HCT116 (cell line): ENCODE measurements at regions not wholly inside any gene's neighbourhood (a gene's known extent, or its start where the extent isn't known, plus 50 kb on each side); places are given as distances from the start of the nearest gene placed in this dataset.

Source experiments
- ATAC-seq: fragments of 200-7000 bp; cut with Tn5 transposase; 2 replicates; pipeline ENCODE4 v1.9.1; 2020; ENCODE audit warnings: mild to moderate bottlenecking, moderate library complexity
- BruUV-seq: library from RNA; stranded (reverse); fragments of 400-500 nt; replicated peaks from 2 replicates; lab custom pipeline; 2021; lab: Mats Ljungman, UMichigan
- CTCF ChIA-PET: fragments of 300-600 bp; sonication (Branson Sonifier 250); formaldehyde crosslinking; loops from one replicate; lab custom pipeline; 2021; ENCODE audit warnings: antibody characterized with exemption; lab: Charles Lee
- POLR2A ChIA-PET: fragments of 300-600, 350-600 bp; sonication (Branson Sonifier 250); formaldehyde crosslinking; loops from one replicate; lab custom pipeline; 2021; ENCODE audit warnings: antibody characterized with exemption; lab: Charles Lee
- RAD21 ChIA-PET, 2 experiments: fragments of 300-600 bp; sonication (Branson Sonifier 250); formaldehyde crosslinking; loops; one replicate each; lab custom pipeline; 2023; ENCODE audit warnings: low total read pairs in 2 of 2; ENCODE audit not compliant: uncharacterized antibody in 2 of 2, unreplicated experiment in 2 of 2, low non-redundant PET in 1 of 2; lab: Charles Lee
- DNase-seq: peaks from one replicate; pipeline ENCODE4 v3.0.0-alpha.2; 2010; ENCODE audit warnings: low read depth, low spot score
- H2AFZ ChIP-seq: fragments of 200-600 bp; shearing (Covaris generic), sonication (generic); 2 replicates; pipeline ENCODE4 v1.6.1; 2017; ENCODE audit warnings: low read depth, mixed run types, mixed read lengths, antibody characterized with exemption, low read length; ENCODE audit not compliant: poor library complexity, severe bottlenecking
- H3K27ac ChIP-seq: 2 replicates; pipeline ENCODE4 v1.5.1; 2012; ENCODE audit warnings: low read depth, low read length
- H3K27me3 ChIP-seq: fragments of 200-600 bp; sonication (generic); 2 replicates; pipeline ENCODE4 v1.6.1; 2016; ENCODE audit warnings: mixed run types, low read length, mixed read lengths; ENCODE audit not compliant: insufficient read depth
- H3K36me3 ChIP-seq, 2 experiments: fragments of 200-500 bp in 1 of 2; fragments of 200-600 bp in 1 of 2; sonication (Bioruptor generic) in 1 of 2; sonication (generic) in 1 of 2; 2 replicates each; pipeline versions ENCODE4 v1.5.1 to v1.6.1; 2014 to 2016; ENCODE audit warnings: low read length in 2 of 2, inconsistent platforms in 1 of 2, mixed read lengths in 1 of 2, mixed run types in 1 of 2; ENCODE audit not compliant: insufficient read depth in 2 of 2, control insufficient read depth in 1 of 2
- H3K4me1 ChIP-seq, 2 experiments: fragments of 200-600 bp in 1 of 2; sonication (generic) in 1 of 2; 2 replicates each; pipeline versions ENCODE4 v1.5.1 to v1.6.1; 2012 to 2017; ENCODE audit warnings: low read length in 2 of 2, inconsistent platforms in 1 of 2, mild to moderate bottlenecking in 1 of 2, mixed read lengths in 1 of 2, mixed run types in 1 of 2, moderate library complexity in 1 of 2; ENCODE audit not compliant: insufficient read depth in 2 of 2, control insufficient read depth in 1 of 2
- H3K4me2 ChIP-seq: fragments of 200-600 bp; sonication (generic); 2 replicates; pipeline ENCODE4 v1.6.1; 2017; ENCODE audit warnings: mixed run types, low read length, mixed read lengths
- H3K4me3 ChIP-seq, 2 experiments: fragments of 200-600 bp in 1 of 2; sonication (generic) in 1 of 2; replicated peaks in 1 of 2; 2 replicates each; pipeline ENCODE4 v1.5.1; 2011 to 2016; ENCODE audit warnings: low read length in 2 of 2, control low read depth in 1 of 2, low read depth in 1 of 2, mild to moderate bottlenecking in 1 of 2, mixed read lengths in 1 of 2, mixed run types in 1 of 2
- H3K79me2 ChIP-seq: fragments of 200-600 bp; sonication (generic); 2 replicates; pipeline ENCODE4 v1.6.1; 2017; ENCODE audit warnings: mild to moderate bottlenecking, mixed run types, low read length, moderate library complexity, mixed read lengths; ENCODE audit not compliant: insufficient read depth
- H3K9ac ChIP-seq: fragments of 200-600 bp; sonication (generic); 2 replicates; pipeline ENCODE4 v1.6.1; 2016; ENCODE audit warnings: low read length, mixed read lengths
- H3K9me2 ChIP-seq: fragments of 200-600 bp; sonication (generic), shearing (Covaris generic); 2 replicates; pipeline ENCODE4 v1.6.1; 2017; ENCODE audit warnings: mixed run types, mild to moderate bottlenecking, moderate library complexity; ENCODE audit not compliant: insufficient read depth
- H3K9me3 ChIP-seq, 2 experiments: fragments of 200-500 bp in 1 of 2; fragments of 200-600 bp in 1 of 2; sonication (Bioruptor generic) in 1 of 2; sonication (generic) in 1 of 2; 2 replicates each; pipeline ENCODE4 v1.6.1; 2014 to 2017; ENCODE audit warnings: low read length in 2 of 2, mixed read lengths in 2 of 2, inconsistent platforms in 1 of 2, low read depth in 1 of 2, mild to moderate bottlenecking in 1 of 2, mixed run types in 1 of 2, moderate library complexity in 1 of 2; ENCODE audit not compliant: control insufficient read depth in 1 of 2, insufficient read depth in 1 of 2
- H4K20me1 ChIP-seq: fragments of 200-600 bp; sonication (generic), shearing (Covaris generic); 2 replicates; pipeline ENCODE4 v1.6.1; 2017; ENCODE audit warnings: mixed run types, mild to moderate bottlenecking, moderate library complexity; ENCODE audit not compliant: insufficient read depth
- CBX3 ChIP-seq: IDR thresholded peaks from 2 replicates; pipeline ENCODE4 v1.6.1; 2012; ENCODE audit warnings: low read depth
- CEBPB ChIP-seq: IDR thresholded peaks from 2 replicates; pipeline ENCODE4 v1.6.1; 2012; ENCODE audit warnings: low read depth
- CTCF ChIP-seq, 3 experiments: fragments of 200-600 bp in 1 of 3; sonication (generic) in 1 of 3; IDR thresholded peaks in 2 of 3; conservative IDR thresholded peaks in 1 of 3; 2 replicates each; pipeline ENCODE4 v1.5.1; 2012 to 2017; ENCODE audit warnings: low read depth in 2 of 3, low read length in 2 of 3, antibody characterized with exemption in 1 of 3, borderline replicate concordance in 1 of 3, control low read depth in 1 of 3, mild to moderate bottlenecking in 1 of 3, mixed read lengths in 1 of 3, mixed run types in 1 of 3, moderate library complexity in 1 of 3; ENCODE audit not compliant: insufficient read depth in 1 of 3
- EZH2phosphoT487 ChIP-seq: fragments of 200-600 bp; IDR thresholded peaks from 2 replicates; pipeline ENCODE4 v1.6.1; 2018; ENCODE audit warnings: antibody characterized with exemption, borderline replicate concordance
- POLR2A ChIP-seq: IDR thresholded peaks from 2 replicates; pipeline ENCODE4 v1.7.0; 2011; ENCODE audit warnings: borderline replicate concordance; ENCODE audit not compliant: insufficient read depth, insufficient read length; ENCODE audit errors: extremely low read depth
- REST ChIP-seq: IDR thresholded peaks from 2 replicates; pipeline ENCODE4 v1.6.1; 2012; ENCODE audit warnings: low read depth
- SIN3A ChIP-seq: IDR thresholded peaks from 2 replicates; pipeline ENCODE4 v1.6.1; 2012; ENCODE audit warnings: low read depth
- SP1 ChIP-seq: IDR thresholded peaks from 2 replicates; pipeline ENCODE4 v1.6.1; 2012; ENCODE audit warnings: low read depth
- TCF7L2 ChIP-seq: IDR thresholded peaks from 2 replicates; pipeline ENCODE4 v1.7.0; 2011; ENCODE audit warnings: borderline replicate concordance, inconsistent platforms; ENCODE audit not compliant: insufficient read depth, insufficient read length; ENCODE audit errors: extremely low read depth
- ZBTB33 ChIP-seq: IDR thresholded peaks from 2 replicates; pipeline ENCODE4 v1.6.1; 2011; ENCODE audit warnings: mild to moderate bottlenecking, low read length, moderate library complexity; ENCODE audit not compliant: insufficient replicate concordance; ENCODE audit errors: extremely low read depth
- intact Hi-C: fragments of 100-400 bp; cut with micrococcal nuclease; formaldehyde crosslinking; loops from 2 replicates; pipeline ENCODE4 v1.10.0; 2022
- TF ChIP-seq, protein P1 (sequence below): IDR thresholded peaks from 2 replicates; pipeline ENCODE4 v1.6.1; 2012

- BruUV-seq = no TSS peak
- ChIA-PET RAD21 (no interaction called here), CTCF (no interaction called here), POLR2A (no interaction called here)
- intact Hi-C loops = no loop called here
- no peak for ATAC-seq
- Histone ChIP-seq H2AFZ (no peak overlapping the region), H3K27me3 (no peaks in the 10 kb centered on the region), H3K36me3 (no peaks in the 10 kb centered on the region), H3K9ac (no peak overlapping the region), H3K9me2 (no peaks in the 10 kb centered on the region), H3K4me3 (no peak overlapping the region), H3K79me2 (no peaks in the 10 kb centered on the region), H3K4me2 (no peak overlapping the region), H3K27ac (no peak overlapping the region), H3K9me3 (peaks cover 19 to 44% of the 10 kb centered on the region in 2 experiments; a peak in 2 of 4 replicates), H4K20me1 (no peaks in the 10 kb centered on the region), H3K4me1 (no peaks in the 10 kb centered on the region)
- DNase-seq = no peak
- TF ChIP-seq ZBTB33 (no peak), TCF7L2 (no peak), SIN3A (no peak), CBX3 (no peak), SP1 (no peak), EZH2phosphoT487 (no peak), CEBPB (no peak), CTCF (IDR thresholded peaks at IDR 0.05 in 2 of 3, conservative IDR thresholded peaks at IDR 0.05 in 1 of 3; ENCODE audit: borderline replicate concordance in 1 of 3, insufficient read depth in 1 of 3, low read depth in 2 of 3, low read length in 2 of 3) (no peak), POLR2A (no peak), REST (no peak)
- TF ChIP-seq, protein P1, sequence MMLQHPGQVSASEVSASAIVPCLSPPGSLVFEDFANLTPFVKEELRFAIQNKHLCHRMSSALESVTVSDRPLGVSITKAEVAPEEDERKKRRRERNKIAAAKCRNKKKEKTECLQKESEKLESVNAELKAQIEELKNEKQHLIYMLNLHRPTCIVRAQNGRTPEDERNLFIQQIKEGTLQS = no peak
These were observed 473.4 kb upstream of the GNPDA2 start for GRCh38 chr4:45199736-45200135.
